ENCODE measurements at regions not wholly inside any gene's neighbourhood (a gene's known extent, or its start where the extent isn't known, plus 50 kb on each side); places are given as distances from the start of the nearest gene placed in this dataset.

- TF ChIP-seq CTCF (IDR thresholded peaks at IDR 0.05): no peak
- TF ChIP-seq POLR2A (IDR thresholded peaks at IDR 0.05): no peak
Measured at GRCh38 chr7:26428571-26428970, 136.9 kb downstream of the SNX10 start.

All from testis (tissue), 2 donors.